Spleen (tissue), 7 donors: ENCODE measurements at regions not wholly inside any gene's neighbourhood (a gene's known extent, or its start where the extent isn't known, plus 50 kb on each side); places are given as distances from the start of the nearest gene placed in this dataset.

Source experiments
- POLR2A ChIP-seq, 3 donors: fragments of 450-650 bp; IDR thresholded peaks; one replicate each; pipeline ENCODE4 v1.5.1; 2017; ENCODE audit warnings: antibody characterized with exemption in 3 of 3, mild to moderate bottlenecking in 1 of 3
- POLR2AphosphoS5 ChIP-seq, 3 donors: sonication (generic); formaldehyde crosslinking; IDR thresholded peaks; one replicate each; pipeline ENCODE4 v1.5.1; 2017; ENCODE audit warnings: antibody characterized with exemption in 3 of 3
- TF ChIP-seq, protein P1 (sequence below), 11 experiments: fragments of 200-600 bp in 7 of 11; fragments of 450-650 bp in 4 of 11; sonication (generic) in 4 of 11; IDR thresholded peaks in 8 of 11; conservative IDR thresholded peaks in 3 of 11; 1 replicate in 7 of 11; 2 replicates in 4 of 11; pipeline versions ENCODE4 v1.4.0 to v1.8.0; 2016 to 2021; ENCODE audit warnings: antibody characterized with exemption in 11 of 11, inconsistent platforms in 4 of 11, mild to moderate bottlenecking in 1 of 11
- donor health status: DM: no; HTN: no; CAD: no; lungs with moderate emphysema.
- donor health status: DM: no; HTN: no; CAD: no.
- donor health status: DM: no; HTN: no; CAD: no.

DNA sequence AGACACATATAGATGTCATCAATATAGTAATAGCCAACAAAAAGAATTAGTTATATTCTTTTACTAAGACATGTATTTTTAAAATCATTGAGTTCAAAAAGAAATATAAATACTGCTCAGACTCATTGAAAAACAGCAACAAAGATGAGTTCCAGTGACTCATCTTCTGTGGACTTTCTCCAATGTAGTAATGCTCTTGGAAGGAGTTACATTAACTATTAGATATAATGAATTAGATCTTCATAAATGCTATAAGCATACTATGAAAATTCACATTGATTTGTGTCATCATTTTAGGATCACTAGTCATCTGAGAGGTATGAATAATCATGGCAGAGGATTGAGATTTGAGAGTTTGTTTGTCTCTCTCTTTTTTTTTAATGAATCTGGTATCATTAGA, 547.8 kb upstream of the PCDH7 start:
- TF ChIP-seq, protein P1, sequence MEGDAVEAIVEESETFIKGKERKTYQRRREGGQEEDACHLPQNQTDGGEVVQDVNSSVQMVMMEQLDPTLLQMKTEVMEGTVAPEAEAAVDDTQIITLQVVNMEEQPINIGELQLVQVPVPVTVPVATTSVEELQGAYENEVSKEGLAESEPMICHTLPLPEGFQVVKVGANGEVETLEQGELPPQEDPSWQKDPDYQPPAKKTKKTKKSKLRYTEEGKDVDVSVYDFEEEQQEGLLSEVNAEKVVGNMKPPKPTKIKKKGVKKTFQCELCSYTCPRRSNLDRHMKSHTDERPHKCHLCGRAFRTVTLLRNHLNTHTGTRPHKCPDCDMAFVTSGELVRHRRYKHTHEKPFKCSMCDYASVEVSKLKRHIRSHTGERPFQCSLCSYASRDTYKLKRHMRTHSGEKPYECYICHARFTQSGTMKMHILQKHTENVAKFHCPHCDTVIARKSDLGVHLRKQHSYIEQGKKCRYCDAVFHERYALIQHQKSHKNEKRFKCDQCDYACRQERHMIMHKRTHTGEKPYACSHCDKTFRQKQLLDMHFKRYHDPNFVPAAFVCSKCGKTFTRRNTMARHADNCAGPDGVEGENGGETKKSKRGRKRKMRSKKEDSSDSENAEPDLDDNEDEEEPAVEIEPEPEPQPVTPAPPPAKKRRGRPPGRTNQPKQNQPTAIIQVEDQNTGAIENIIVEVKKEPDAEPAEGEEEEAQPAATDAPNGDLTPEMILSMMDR (IDR thresholded peaks at IDR 0.05 in 8 of 11, conservative IDR thresholded peaks at IDR 0.05 in 3 of 11): no peak
- TF ChIP-seq POLR2A (IDR thresholded peaks at IDR 0.05) (no peak), POLR2AphosphoS5 (IDR thresholded peaks at IDR 0.05) (no peak)
